Rectal smooth muscle tissue (tissue), 1 donor: ENCODE measurements at regions not wholly inside any gene's neighbourhood (a gene's known extent, or its start where the extent isn't known, plus 50 kb on each side); places are given as distances from the start of the nearest gene placed in this dataset.
"Not testable (repeated sequence)": the region's sequence is repeated elsewhere in the genome, so short reads cannot be mapped to it uniquely, and the experiment has no call there.

Source experiments
- H3K27ac ChIP-seq: one replicate; pipeline ENCODE4 v1.7.0; 2013; ENCODE audit warnings: low read depth, low read length, inconsistent platforms
- H3K27me3 ChIP-seq: one replicate; pipeline ENCODE4 v1.7.0; 2013; ENCODE audit warnings: low read length; ENCODE audit not compliant: control insufficient read depth, insufficient read depth
- H3K36me3 ChIP-seq: one replicate; pipeline ENCODE4 v1.7.0; 2013; ENCODE audit warnings: low read length; ENCODE audit not compliant: control insufficient read depth, insufficient read depth
- H3K4me1 ChIP-seq: one replicate; pipeline ENCODE4 v1.7.0; 2013; ENCODE audit warnings: low read length; ENCODE audit not compliant: control insufficient read depth, insufficient read depth
- H3K4me3 ChIP-seq: one replicate; pipeline ENCODE4 v1.7.0; 2013; ENCODE audit warnings: low read length
- H3K9ac ChIP-seq: one replicate; pipeline ENCODE4 v1.7.0; 2013; ENCODE audit warnings: low read length

DNA sequence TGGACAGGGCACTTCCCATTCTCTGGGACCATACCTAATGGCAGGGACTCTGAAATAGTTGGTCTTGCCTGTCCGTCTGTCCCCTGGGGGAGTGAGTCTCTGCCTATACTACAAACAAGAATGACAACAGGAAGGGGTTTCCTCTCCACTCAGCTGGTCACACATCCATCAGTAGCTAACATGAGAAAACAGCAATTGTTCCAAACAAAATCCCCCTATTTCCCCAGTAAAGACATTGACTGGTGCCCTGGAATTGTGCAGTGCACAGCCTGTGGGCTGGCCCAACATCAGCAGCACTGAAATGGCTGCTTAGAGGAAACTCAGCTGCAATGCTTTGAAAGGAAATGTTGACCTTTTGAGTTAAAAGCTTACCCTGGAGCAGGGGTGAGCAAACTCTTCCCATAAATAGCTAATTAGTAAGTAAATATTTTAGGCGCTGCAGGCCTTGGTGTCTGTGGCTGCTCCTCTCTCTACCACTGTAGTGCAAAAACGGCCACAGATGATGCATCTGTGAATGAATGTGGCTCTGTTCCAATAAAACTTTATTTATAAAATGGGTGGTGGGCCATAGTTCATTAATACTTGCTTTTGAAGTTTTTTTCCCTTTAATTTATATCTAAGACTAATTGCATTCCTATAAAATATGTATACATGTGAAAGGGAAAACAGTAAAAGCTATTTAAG, 174.3 kb downstream of the KLF13 start:
- Histone ChIP-seq H3K27ac (no peak overlapping the region), H3K4me3 (no peak overlapping the region), H3K27me3 (no peaks in the 10 kb centered on the region), H3K4me1 (no peaks in the 10 kb centered on the region), H3K36me3 (no peaks in the 10 kb centered on the region), H3K9ac (no peak overlapping the region)

DNA sequence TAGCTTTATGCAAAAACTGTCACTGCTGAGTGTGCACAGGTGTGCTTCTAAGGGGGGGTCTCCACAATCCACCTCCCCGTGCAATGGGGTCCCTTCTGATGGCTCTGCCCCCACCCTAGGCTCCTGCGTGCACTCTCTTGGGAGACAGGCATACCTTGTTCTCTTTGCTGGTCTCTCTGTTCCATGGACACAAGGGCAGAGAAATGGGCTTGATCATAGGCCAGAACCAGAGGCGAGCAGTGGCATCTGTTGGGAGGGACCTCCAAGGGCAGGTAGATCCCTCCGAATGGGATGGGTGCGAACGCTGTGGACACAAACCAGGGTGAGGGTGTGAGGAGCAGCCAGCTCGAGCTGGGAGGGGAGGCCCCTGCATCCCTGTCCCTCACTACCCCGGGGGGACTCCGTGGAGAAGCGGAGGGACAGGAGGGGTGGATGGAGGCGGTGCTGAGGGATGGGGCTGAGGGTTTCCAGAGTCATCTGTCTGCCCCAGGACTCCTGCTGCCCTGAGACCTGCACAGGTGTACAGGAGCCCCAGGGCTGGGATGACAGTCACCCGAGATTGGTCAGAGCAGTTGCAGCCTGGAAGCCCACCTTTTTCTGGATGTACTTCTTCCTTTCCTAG, 175.0 kb downstream of the KLF13 start:
- H3K4me3 ChIP-seq: no peak overlapping the region
- no peaks in the 10 kb centered on the region for H3K4me1 ChIP-seq
- H3K27ac ChIP-seq: no peak overlapping the region
- H3K27me3 ChIP-seq: no peaks in the 10 kb centered on the region
- no peak overlapping the region for H3K9ac ChIP-seq
- no peaks in the 10 kb centered on the region for H3K36me3 ChIP-seq

GRCh38 chr15:31502541-31503229, 176.1 kb downstream of the KLF13 start:
- Histone ChIP-seq H3K9ac (no peak overlapping the region), H3K4me3 (no peak overlapping the region), H3K27ac (no peak overlapping the region), H3K36me3 (no peaks in the 10 kb centered on the region), H3K4me1 (no peaks in the 10 kb centered on the region), H3K27me3 (no peaks in the 10 kb centered on the region)

GRCh38 chr15:31503256-31503655, 176.6 kb downstream of the KLF13 start:
- Histone ChIP-seq H3K9ac (no peak overlapping the region), H3K27me3 (no peaks in the 10 kb centered on the region), H3K27ac (no peak overlapping the region)

DNA sequence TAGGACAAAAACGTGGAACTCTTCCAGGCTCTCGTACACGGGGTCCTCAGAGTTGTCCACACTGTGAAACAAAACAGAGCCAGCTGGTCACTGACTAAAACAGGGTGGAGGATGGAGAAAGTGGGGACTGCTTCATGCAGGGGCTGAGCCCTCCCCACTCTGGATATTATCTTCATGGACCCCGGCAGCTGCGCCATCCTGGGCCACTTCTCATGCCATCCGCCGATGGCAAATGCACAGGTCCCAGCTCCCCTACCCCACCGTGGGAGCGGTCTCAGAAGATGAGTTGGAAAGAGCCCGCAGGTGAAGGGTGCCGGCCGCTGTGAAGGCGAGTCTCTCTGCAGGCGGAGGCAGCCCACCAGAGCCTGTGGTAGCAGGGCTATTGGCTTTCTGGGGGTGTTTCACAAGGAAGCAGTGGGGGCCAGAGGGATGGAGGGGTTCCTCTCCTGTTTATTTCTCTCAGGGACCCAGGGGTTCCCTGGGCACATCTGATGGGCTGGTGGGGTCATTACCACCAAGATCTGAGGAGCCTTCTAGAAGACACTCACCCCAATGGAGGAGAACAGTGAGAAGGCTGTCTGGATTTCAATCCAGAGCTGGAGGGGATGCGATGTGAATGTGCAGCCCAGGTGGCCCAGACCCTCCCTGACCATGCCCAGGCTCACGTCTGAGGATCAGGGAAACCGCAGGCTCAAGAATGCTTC, 177.3 kb downstream of the KLF13 start:
- Histone ChIP-seq H3K27ac (no peak overlapping the region), H3K4me1 (no peaks in the 10 kb centered on the region), H3K4me3 (no peak overlapping the region), H3K36me3 (no peaks in the 10 kb centered on the region), H3K27me3 (no peaks in the 10 kb centered on the region), H3K9ac (no peak overlapping the region)

More at GRCh38 chr15:31503256-31503655, 176.6 kb downstream of the KLF13 start:
- no peak overlapping the region for H3K4me3 ChIP-seq
- no peaks in the 10 kb centered on the region for H3K4me1 ChIP-seq
- H3K36me3 ChIP-seq: no peaks in the 10 kb centered on the region

DNA sequence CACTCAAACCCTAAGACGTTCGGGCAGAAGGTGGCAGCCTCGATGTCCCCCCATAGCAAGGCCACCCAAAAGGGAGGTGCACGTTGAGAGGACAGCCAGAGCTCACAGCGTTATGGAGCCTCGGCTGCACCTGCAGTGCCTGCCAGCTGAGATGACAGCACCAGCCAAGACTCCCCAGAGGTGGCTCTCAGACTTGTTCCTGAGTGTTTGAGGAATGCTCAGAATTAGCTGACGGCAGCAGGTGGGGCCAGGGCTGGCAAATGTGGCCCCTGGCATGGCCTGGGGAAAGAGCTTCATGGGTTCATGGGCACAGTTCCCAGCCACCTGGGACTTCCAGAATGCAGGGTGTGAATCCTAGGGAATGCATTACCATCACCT, 177.8 kb downstream of the KLF13 start:
- Histone ChIP-seq H3K27me3 (no peaks in the 10 kb centered on the region), H3K27ac (no peak overlapping the region), H3K4me1 (no peaks in the 10 kb centered on the region), H3K9ac (no peak overlapping the region), H3K36me3 (no peaks in the 10 kb centered on the region), H3K4me3 (no peak overlapping the region)

DNA sequence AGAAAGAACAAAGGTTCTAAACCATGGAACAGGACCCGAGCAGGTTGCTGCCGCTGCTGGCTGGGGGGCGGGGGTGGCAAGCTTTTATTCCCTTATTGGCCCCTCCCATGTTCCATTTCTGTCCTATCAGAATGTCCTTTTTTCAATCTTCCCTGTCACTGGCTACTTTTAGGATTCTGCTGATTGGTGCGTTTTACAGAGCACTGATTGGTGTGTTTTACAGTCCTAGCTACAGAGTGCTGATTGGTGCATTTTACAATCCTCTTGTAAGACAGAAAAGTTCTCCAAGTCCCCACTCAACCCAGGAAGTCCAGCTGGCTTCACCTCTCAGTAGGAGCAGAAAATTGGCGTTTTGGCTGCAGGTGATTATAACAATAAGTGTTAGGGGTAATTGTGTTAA, 180.9 kb downstream of the KLF13 start:
- H3K36me3 ChIP-seq: not testable (repeated sequence)

GRCh38 chr15:31508656-31509055, 182.0 kb downstream of the KLF13 start:
- Histone ChIP-seq H3K9ac (no peak overlapping the region), H3K27me3 (no peaks in the 10 kb centered on the region), H3K4me1 (no peaks in the 10 kb centered on the region), H3K36me3 (no peaks in the 10 kb centered on the region), H3K27ac (no peak overlapping the region), H3K4me3 (no peak overlapping the region)

More for the DNA sequence above, 180.9 kb downstream of the KLF13 start:
- not testable (repeated sequence) for H3K27ac ChIP-seq, H3K4me3 ChIP-seq, H3K27me3 ChIP-seq, H3K9ac ChIP-seq, H3K4me1 ChIP-seq

DNA sequence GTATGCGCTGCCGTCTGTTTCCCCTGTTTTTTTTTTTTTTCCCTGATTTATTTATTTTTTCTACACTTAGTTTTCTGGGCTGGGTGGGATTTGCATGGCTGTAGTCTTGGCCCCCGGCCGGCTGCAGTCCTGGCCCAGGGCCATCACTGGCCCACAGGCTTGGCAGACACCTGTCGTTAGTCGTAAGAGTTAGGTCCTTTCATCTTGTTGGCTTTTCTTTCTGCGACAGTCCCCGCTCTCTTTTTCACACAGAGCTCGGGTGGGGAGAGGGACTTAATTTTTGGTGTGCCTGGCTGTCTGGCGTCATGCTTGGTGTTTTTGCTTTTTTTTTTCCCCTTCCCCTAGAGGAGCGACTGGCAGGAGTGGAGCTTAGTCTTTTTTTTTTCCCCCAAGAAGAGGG, 183.4 kb downstream of the KLF13 start:
- Histone ChIP-seq H3K27ac (no peak overlapping the region), H3K4me1 (no peaks in the 10 kb centered on the region), H3K9ac (no peak overlapping the region), H3K4me3 (no peak overlapping the region), H3K36me3 (no peaks in the 10 kb centered on the region), H3K27me3 (no peaks in the 10 kb centered on the region)

DNA sequence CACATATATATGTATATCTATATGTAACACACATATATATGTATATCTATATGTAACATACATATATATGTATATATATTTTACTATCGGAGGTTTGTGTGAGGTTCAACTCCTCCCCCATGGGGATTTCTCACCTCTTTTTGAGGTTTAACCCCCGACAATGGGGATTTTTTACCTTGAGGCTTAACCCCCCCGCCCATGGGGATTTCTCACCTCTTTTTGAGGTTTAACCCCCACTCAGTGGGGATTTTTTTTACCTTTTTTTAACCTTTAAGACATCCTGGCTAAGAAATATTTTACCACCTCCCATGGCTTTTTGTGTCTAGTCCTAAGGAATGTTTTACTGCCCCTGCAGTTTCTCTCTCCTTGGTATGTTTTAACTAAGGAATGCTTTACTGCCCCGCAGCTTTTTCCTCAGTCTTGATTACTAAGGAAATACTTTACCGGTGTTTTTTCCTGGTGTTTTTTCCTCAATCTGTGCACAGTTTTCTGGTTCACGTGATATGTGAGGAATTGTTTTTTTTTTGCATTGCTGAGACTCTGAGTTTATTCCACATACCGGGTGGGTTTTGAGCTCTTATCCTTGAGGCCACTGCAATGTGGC, 185.2 kb downstream of the KLF13 start:
- H3K27me3 ChIP-seq: no peaks in the 10 kb centered on the region
- no peak overlapping the region for H3K27ac ChIP-seq
- H3K36me3 ChIP-seq: no peaks in the 10 kb centered on the region
- H3K9ac ChIP-seq: no peak overlapping the region
- no peak overlapping the region for H3K4me3 ChIP-seq
- H3K4me1 ChIP-seq: no peaks in the 10 kb centered on the region

GRCh38 chr15:31513178-31513577, 186.5 kb downstream of the KLF13 start:
- H3K4me1 ChIP-seq: no peaks in the 10 kb centered on the region
- no peak overlapping the region for H3K27ac ChIP-seq
- no peak overlapping the region for H3K9ac ChIP-seq
- no peaks in the 10 kb centered on the region for H3K27me3 ChIP-seq
- no peaks in the 10 kb centered on the region for H3K36me3 ChIP-seq
- H3K4me3 ChIP-seq: no peak overlapping the region

GRCh38 chr15:31516440-31516839, 189.8 kb downstream of the KLF13 start:
- Histone ChIP-seq H3K4me1 (no peaks in the 10 kb centered on the region), H3K36me3 (no peaks in the 10 kb centered on the region), H3K27ac (no peak overlapping the region), H3K9ac (no peak overlapping the region), H3K27me3 (no peaks in the 10 kb centered on the region), H3K4me3 (no peak overlapping the region)
